ENCODE measurements at regions not wholly inside any gene's neighbourhood (a gene's known extent, or its start where the extent isn't known, plus 50 kb on each side); places are given as distances from the start of the nearest gene placed in this dataset.

- Histone ChIP-seq H3K36me3 (replicated peaks; ENCODE audit: control insufficient read depth, insufficient read depth, low read length) (no peaks in the 10 kb centered on the region), H3K4me3 (ENCODE audit: insufficient read depth, low read depth, low read length) (no peak overlapping the region), H3K27me3 (ENCODE audit: control insufficient read depth, insufficient read depth, low read length) (no peaks in the 10 kb centered on the region)
- no peak for DNase-seq
Measured at GRCh38 chr1:93815366-93816110, 63.5 kb downstream of the DNTTIP2 start.

DNA sequence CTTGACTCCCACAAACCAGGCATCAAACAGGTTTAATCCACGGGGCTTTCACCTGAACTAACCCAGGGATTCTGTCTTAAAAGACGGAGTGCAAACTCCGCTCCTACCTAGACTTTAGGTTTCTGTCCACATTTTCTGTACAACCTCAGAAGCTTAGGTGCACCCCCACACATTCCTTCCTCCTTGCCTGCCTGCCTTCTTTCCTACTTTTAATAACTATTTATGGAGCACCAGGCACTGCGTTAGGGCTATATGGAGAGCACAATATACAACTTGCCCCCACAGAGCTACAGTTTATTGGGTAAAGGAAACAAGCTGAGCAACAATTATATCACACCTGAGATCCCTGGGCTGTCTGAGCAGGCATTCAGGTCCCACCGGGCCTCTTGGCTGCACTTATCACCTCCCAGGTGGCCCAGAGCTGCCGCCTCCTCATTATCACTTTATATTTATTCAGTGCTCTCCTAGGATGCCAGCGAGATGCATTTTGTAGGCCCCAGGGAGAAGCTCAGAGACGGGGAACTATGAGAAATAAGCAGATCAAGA, 64.1 kb downstream of the DNTTIP2 start:
- no peak overlapping the region for H3K4me3 ChIP-seq (ENCODE audit: insufficient read depth, low read depth, low read length)
- DNase-seq, result peak; percentile 18
- no peaks in the 10 kb centered on the region for H3K36me3 ChIP-seq (replicated peaks; ENCODE audit: control insufficient read depth, insufficient read depth, low read length)
- H3K27me3 ChIP-seq (ENCODE audit: control insufficient read depth, insufficient read depth, low read length), result no peaks in the 10 kb centered on the region

DNA sequence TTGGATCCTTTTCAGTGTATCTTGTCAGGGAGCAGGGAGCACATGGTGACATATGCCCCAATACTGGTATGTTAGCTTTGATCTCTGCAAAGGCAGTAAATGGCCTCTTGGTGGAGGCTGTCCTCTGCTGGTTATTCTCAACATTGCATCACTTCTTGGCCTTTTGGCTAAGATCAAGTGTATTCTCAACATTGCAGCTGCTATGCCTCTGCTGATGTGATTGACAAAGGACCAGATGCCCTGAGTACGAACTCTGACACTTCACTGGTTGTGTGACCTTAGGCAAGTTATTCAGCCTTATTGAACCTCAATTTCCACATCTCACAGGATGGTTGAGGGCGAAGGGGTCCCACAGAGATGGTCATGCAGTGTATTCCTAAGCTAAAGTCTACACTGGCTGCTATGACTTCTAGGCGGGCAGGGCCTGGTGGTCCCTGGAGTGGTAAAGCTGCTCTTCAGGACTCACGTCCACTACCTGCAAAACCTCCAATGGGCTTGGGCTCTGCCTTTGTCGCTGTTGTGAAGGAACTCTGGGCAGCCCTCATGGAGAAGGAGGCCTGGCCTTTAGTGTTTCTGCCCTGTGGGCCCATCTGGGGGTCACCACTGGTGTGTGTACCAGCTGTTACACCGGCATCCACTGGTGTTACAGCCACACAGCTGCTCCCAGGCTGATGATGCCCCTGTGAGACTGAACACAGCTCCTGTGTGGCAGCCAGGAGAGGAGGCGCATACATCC, 64.8 kb downstream of the DNTTIP2 start:
- H3K27me3 ChIP-seq (ENCODE audit: control insufficient read depth, insufficient read depth, low read length), result no peaks in the 10 kb centered on the region
- no peak overlapping the region for H3K4me3 ChIP-seq (ENCODE audit: insufficient read depth, low read depth, low read length)
- no peaks in the 10 kb centered on the region for H3K36me3 ChIP-seq (replicated peaks; ENCODE audit: control insufficient read depth, insufficient read depth, low read length)
- DNase-seq, result peak; percentile 47

DNA sequence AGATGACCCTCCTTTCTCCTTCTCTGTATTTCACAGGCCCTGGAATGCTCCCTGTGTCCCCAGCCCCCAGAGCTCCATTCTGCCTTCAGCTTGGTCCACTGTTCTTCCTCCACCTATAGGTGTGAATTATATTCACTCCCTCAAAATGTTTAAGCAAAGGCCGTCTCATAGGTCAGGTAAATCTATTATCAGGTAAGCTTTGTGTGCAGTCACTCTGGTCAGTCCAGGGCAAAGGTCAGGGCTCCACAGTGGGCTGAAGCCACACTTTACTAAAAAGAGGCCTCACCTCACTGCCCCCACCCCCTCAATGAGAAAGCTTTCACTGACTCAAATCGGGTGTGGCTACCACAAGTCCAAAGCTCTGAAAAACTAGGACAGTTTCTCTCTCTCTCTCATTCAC, 65.9 kb downstream of the DNTTIP2 start:
- Histone ChIP-seq H3K27me3 (ENCODE audit: control insufficient read depth, insufficient read depth, low read length) (no peaks in the 10 kb centered on the region), H3K4me3 (ENCODE audit: insufficient read depth, low read depth, low read length) (no peak overlapping the region)

DNA sequence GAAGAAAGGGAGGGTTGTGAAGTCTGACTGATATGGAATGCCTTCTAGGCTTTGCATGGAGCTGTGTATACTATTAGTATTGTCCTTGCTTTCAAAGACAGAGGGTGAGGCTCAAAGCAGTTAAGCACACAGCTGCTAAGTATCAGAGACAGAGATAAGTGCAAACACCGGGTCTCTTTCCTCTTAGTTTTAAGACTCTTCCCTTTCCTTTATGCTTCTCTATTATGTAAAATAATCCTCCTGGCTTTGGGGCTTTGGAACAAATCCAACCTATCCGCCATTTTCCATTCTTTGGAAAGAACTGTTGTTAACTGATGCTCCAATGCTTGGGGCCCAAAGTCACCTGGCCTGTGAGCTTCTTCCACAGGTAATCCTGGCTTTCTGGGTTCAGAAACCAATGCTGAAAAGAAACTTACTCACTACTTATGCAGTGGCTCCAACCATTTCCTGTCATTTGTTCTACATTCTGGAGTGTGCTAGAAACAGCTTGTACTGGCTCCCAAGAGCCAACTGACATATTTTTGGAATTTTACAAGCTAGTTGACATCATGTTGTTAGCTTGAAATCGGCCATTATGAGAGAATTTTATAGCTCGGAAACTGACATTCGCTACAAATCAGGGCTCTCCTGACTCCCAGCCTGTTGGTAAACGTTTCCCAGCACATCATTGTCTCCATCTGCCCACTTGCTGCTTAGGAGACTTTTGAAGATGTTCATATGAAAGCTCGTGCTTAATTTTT, 67.5 kb downstream of the DNTTIP2 start:
- H3K4me3 ChIP-seq (ENCODE audit: insufficient read depth, low read depth, low read length), result no peak overlapping the region
- H3K36me3 ChIP-seq (replicated peaks; ENCODE audit: control insufficient read depth, insufficient read depth, low read length), result no peaks in the 10 kb centered on the region
- no peaks in the 10 kb centered on the region for H3K27me3 ChIP-seq (ENCODE audit: control insufficient read depth, insufficient read depth, low read length)
- no peak for DNase-seq

More for the DNA sequence above, 65.9 kb downstream of the DNTTIP2 start:
- H3K36me3 ChIP-seq (replicated peaks; ENCODE audit: control insufficient read depth, insufficient read depth, low read length), result no peaks in the 10 kb centered on the region
- DNase-seq, result no peak

- no peak for DNase-seq
- Histone ChIP-seq H3K36me3 (replicated peaks; ENCODE audit: control insufficient read depth, insufficient read depth, low read length) (no peaks in the 10 kb centered on the region), H3K27me3 (ENCODE audit: control insufficient read depth, insufficient read depth, low read length) (no peaks in the 10 kb centered on the region), H3K4me3 (ENCODE audit: insufficient read depth, low read depth, low read length) (no peak overlapping the region)
Measured at GRCh38 chr1:93810316-93810715, 68.7 kb downstream of the DNTTIP2 start.

DNA sequence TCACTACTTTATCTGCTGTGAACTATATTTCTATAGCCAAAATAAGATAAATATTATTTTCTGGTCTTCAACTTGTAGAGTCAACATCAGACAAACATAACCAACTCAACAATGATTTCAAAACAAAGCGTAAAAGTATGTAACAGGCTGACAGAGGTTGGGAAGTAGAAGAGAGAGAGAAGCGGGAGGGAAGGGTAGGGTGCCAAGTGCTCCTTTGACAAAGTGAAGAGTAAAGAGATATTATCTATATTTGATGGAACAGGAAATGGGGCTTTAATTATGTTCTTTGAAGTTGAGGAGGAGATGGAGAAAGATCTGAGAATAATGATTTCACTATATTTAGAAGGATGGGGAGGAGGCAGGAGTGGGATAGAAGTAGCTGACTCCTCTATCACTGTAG, 70.1 kb downstream of the DNTTIP2 start:
- Histone ChIP-seq H3K36me3 (replicated peaks; ENCODE audit: control insufficient read depth, insufficient read depth, low read length) (no peaks in the 10 kb centered on the region), H3K4me3 (ENCODE audit: insufficient read depth, low read depth, low read length) (no peak overlapping the region), H3K27me3 (ENCODE audit: control insufficient read depth, insufficient read depth, low read length) (no peaks in the 10 kb centered on the region)
- DNase-seq, result no peak

DNA sequence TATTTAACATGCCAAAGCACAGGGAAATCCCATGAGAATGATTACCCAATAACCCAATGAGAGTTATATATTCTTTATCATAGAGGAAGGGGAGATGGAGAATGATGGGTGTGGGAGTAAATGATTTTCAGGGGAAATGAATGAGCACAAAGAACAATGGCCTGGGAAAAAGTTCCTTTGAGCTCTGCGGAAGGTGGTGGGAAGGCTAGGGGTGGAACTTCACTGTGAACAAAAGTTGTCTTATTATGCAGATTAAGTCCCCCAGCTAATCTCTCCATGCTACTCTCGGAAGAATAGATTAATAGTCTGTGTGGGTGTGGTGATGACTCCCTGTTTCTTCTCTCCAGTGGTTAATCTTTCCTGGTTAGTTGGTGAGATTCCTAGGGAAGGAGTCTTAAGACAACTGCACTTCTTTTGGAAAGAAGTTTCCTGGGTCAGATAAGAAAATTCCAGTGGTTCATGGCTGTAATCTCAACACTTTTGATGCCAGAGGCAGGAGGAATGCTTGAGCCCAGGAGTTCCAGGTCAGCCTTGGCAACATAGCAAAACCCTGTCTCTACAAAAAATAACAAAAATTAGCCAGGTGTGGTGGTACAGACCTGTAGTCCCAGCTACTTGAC, 71.6 kb downstream of the DNTTIP2 start:
- no peaks in the 10 kb centered on the region for H3K36me3 ChIP-seq (replicated peaks; ENCODE audit: control insufficient read depth, insufficient read depth, low read length)
- no peak for DNase-seq
- no peak overlapping the region for H3K4me3 ChIP-seq (ENCODE audit: insufficient read depth, low read depth, low read length)
- H3K27me3 ChIP-seq (ENCODE audit: control insufficient read depth, insufficient read depth, low read length), result no peaks in the 10 kb centered on the region

DNA sequence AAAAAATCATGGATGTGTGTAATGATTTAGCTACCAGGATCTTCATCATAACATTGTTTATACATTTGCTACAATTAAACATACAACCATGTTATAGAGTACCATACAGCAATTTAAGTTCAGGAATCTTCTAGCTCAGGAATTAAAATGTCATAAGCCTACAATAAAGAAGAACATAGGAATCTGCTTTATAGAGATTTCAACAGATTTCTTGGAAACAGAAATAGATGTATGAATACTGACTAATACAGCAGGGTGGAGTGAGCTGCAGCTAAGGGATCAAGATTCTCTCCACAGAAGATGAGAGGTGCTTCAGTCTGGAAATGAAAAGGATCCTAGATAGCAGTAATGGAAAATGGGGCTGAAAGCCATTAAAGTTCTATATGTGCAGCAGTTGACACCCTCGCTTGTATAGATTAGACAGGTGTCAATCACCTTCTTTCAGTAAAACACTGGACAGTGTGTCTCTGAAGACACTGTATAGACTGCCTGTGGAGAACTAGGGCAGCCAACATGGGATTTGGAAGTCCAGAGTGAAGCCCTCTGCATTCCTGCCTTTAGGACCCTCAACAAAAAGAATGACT, 73.9 kb downstream of the DNTTIP2 start:
- no peak overlapping the region for H3K4me3 ChIP-seq (ENCODE audit: insufficient read depth, low read depth, low read length)
- DNase-seq, result no peak
- no peaks in the 10 kb centered on the region for H3K36me3 ChIP-seq (replicated peaks; ENCODE audit: control insufficient read depth, insufficient read depth, low read length)
- no peaks in the 10 kb centered on the region for H3K27me3 ChIP-seq (ENCODE audit: control insufficient read depth, insufficient read depth, low read length)

- Histone ChIP-seq H3K4me3 (ENCODE audit: insufficient read depth, low read depth, low read length) (no peak overlapping the region), H3K36me3 (replicated peaks; ENCODE audit: control insufficient read depth, insufficient read depth, low read length) (no peaks in the 10 kb centered on the region), H3K27me3 (ENCODE audit: control insufficient read depth, insufficient read depth, low read length) (no peaks in the 10 kb centered on the region)
- DNase-seq, result no peak
Measured at GRCh38 chr1:93804412-93804811, 74.6 kb downstream of the DNTTIP2 start.

DNA sequence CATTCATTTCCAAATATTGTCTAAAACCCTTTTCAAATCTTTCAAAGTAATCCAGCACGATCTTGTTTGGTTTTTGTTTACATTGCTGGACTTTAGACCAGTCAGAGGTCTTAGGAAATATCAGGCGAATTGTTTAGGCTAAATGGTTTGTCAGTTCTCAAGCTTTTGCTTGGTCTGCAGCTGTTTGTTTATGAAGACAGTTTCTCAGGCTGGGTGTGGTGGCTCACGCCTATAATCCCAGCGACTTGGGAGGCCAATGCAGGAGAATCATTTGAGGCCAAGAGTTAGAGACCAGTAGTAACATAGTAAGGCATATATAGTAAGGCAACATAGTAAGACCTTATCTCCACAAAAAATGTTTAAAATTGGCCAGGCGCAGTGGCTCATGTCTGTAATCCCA, 77.5 kb downstream of the DNTTIP2 start:
- H3K36me3 ChIP-seq (replicated peaks; ENCODE audit: control insufficient read depth, insufficient read depth, low read length), result no peaks in the 10 kb centered on the region
- H3K4me3 ChIP-seq (ENCODE audit: insufficient read depth, low read depth, low read length), result no peak overlapping the region
- no peaks in the 10 kb centered on the region for H3K27me3 ChIP-seq (ENCODE audit: control insufficient read depth, insufficient read depth, low read length)
- no peak for DNase-seq

DNA sequence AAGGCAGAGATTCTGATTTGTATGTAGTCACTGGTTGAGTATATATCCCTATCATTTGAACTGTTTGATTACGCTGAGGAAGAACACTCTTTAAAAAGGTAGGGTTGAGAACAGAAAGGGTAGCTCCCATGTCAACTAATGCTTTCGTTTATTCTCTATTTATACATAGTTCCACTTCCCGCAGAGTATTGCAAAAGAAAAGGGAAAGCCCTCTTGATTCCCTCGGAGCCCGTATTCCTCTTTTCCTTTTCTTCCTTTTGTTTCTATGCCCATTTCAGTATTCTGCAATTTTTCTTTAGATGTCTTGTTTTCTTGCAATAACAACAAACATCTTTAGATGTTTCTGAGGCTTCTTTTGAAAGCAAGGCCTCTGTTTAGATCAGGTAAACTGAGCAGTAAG, 78.2 kb downstream of the DNTTIP2 start:
- H3K4me3 ChIP-seq (ENCODE audit: insufficient read depth, low read depth, low read length), result no peak overlapping the region
- no peak for DNase-seq
- H3K36me3 ChIP-seq (replicated peaks; ENCODE audit: control insufficient read depth, insufficient read depth, low read length), result no peaks in the 10 kb centered on the region
- H3K27me3 ChIP-seq (ENCODE audit: control insufficient read depth, insufficient read depth, low read length), result no peaks in the 10 kb centered on the region

DNA sequence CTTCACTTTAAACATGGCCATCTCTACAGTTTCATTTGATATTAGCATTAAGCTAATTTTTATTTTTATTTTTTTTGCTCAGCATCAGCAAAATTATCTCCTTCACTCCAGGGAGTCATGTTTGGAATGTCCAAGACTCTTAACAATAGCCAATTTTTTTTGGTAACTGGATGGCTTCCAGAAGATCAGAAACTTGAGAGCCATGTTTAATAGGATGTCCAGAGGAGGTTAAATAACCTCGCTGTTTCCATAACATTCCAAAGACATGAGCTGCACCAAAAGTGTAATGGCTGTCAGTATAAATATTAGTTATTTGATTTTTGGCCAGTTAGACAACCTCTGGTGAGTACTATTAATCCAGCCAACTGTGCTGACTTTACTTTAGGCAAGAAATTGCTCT, 80.7 kb downstream of the DNTTIP2 start:
- H3K4me3 ChIP-seq (ENCODE audit: insufficient read depth, low read depth, low read length), result no peak overlapping the region
- H3K36me3 ChIP-seq (replicated peaks; ENCODE audit: control insufficient read depth, insufficient read depth, low read length), result no peaks in the 10 kb centered on the region
- H3K27me3 ChIP-seq (ENCODE audit: control insufficient read depth, insufficient read depth, low read length), result no peaks in the 10 kb centered on the region
- no peak for DNase-seq

- Histone ChIP-seq H3K27me3 (ENCODE audit: control insufficient read depth, insufficient read depth, low read length) (no peaks in the 10 kb centered on the region), H3K36me3 (replicated peaks; ENCODE audit: control insufficient read depth, insufficient read depth, low read length) (no peaks in the 10 kb centered on the region), H3K4me3 (ENCODE audit: insufficient read depth, low read depth, low read length) (no peak overlapping the region)
- DNase-seq, result no peak
Measured at GRCh38 chr1:93784538-93784937, 94.5 kb downstream of the DNTTIP2 start.
